HEK293 (cell line): ENCODE measurements at regions not wholly inside any gene's neighbourhood (a gene's known extent, or its start where the extent isn't known, plus 50 kb on each side); places are given as distances from the start of the nearest gene placed in this dataset.

Experiments used
- CTCF ChIP-seq: fragments of 450-650 bp; formaldehyde crosslinking; IDR thresholded peaks from 2 replicates; pipeline ENCODE4 v1.5.1; 2016; ENCODE audit warnings: missing biosample characterization, missing genetic modification characterization
- SETDB1 ChIP-seq: IDR thresholded peaks from one replicate; pipeline ENCODE4 v1.6.1; 2017; ENCODE audit warnings: mild to moderate bottlenecking, low read length, moderate library complexity, mixed read lengths; ENCODE audit not compliant: insufficient read length
- ZNF10 ChIP-seq: fragments of 450-650 bp; formaldehyde crosslinking; IDR thresholded peaks from 2 replicates; pipeline ENCODE4 v1.5.1; 2017; ENCODE audit warnings: missing biosample characterization, missing genetic modification characterization
- ZNF423 ChIP-seq: fragments of 450-650 bp; formaldehyde crosslinking; IDR thresholded peaks from 2 replicates; pipeline ENCODE4 v1.5.1; 2016; ENCODE audit warnings: missing biosample characterization, missing genetic modification characterization
- ZNF549 ChIP-seq: fragments of 450-650 bp; IDR thresholded peaks from 2 replicates; pipeline ENCODE4 v1.5.1; 2018; ENCODE audit warnings: missing biosample characterization, missing genetic modification characterization, mild to moderate bottlenecking, inconsistent platforms, moderate library complexity

GRCh38 chr17:63190821-63191370 lies 224.9 kb downstream of the TANC2 start:
- TF ChIP-seq ZNF549 (tag by site-specific recombination) = no peak
- no peak for TF ChIP-seq SETDB1
- no peak for TF ChIP-seq ZNF10
- no peak for TF ChIP-seq CTCF (tag by site-specific recombination)
- TF ChIP-seq ZNF423 (tag by site-specific recombination) = no peak
